ENCODE measurements at regions not wholly inside any gene's neighbourhood (a gene's known extent, or its start where the extent isn't known, plus 50 kb on each side); places are given as distances from the start of the nearest gene placed in this dataset.

GRCh38 chr7:145289384-145289783, 453.5 kb upstream of the TPK1 start:
- TF ChIP-seq EZH2phosphoT487 (IDR thresholded peaks at IDR 0.05; ENCODE audit: low read depth, severe bottlenecking, unreplicated experiment) = no peak
- TF ChIP-seq CTCF (IDR thresholded peaks at IDR 0.05; ENCODE audit: poor library complexity) = no peak
- TF ChIP-seq EZH2 (IDR thresholded peaks at IDR 0.05; ENCODE audit: borderline replicate concordance) = no peak
- Histone ChIP-seq H2AFZ (no peak overlapping the region), H3K9me3 (ENCODE audit: low read depth) (no peaks in the 10 kb centered on the region), H4K20me1 (ENCODE audit: insufficient read depth, poor library complexity, severe bottlenecking) (no peaks in the 10 kb centered on the region), H3K27ac (no peak overlapping the region), H3K4me2 (no peak overlapping the region), H3K9me2 (replicated peaks; ENCODE audit: insufficient read depth) (no peaks in the 10 kb centered on the region), H3K79me2 (no peaks in the 10 kb centered on the region), H3K27me3 (no peaks in the 10 kb centered on the region), H3K36me3 (replicated peaks; ENCODE audit: insufficient read depth, low read depth) (no peaks in the 10 kb centered on the region), H3K4me1 (ENCODE audit: insufficient read depth) (no peaks in the 10 kb centered on the region), H3K4me3 (no peak overlapping the region)
- DNase-seq (ENCODE audit: low spot score) = no peak
- WGBS (ENCODE audit: low lambda C conversion rate, missing lambda C conversion rate) = 87% methylated on average over 6 of the region's 6 CpGs

DNA sequence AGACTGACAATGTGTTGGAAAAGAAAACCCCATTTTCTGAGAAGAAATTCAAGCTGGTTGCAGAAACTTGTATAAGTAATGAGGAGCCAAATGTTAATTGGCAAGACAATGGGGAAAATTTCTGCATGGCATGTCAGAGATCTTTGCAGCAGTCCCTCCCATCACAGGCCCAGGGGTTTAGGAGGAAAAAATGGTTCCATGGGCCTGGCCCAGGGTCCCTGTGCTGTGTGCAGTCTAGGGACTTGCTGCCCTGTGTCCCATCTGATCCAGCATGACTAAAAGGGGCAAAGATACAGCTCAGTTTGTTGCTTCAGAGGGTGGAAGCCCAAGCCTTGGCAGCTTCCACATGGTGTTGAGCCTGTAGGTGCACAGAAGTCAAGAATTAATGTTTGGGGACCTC, 440.3 kb upstream of the TPK1 start:
- no peaks in the 10 kb centered on the region for H3K4me1 ChIP-seq (ENCODE audit: insufficient read depth)
- no peaks in the 10 kb centered on the region for H4K20me1 ChIP-seq (ENCODE audit: insufficient read depth, poor library complexity, severe bottlenecking)
- no peaks in the 10 kb centered on the region for H3K79me2 ChIP-seq
- H3K27ac ChIP-seq = no peak overlapping the region
- TF ChIP-seq CTCF (IDR thresholded peaks at IDR 0.05; ENCODE audit: poor library complexity) (no peak), EZH2 (IDR thresholded peaks at IDR 0.05; ENCODE audit: borderline replicate concordance) (no peak), EZH2phosphoT487 (IDR thresholded peaks at IDR 0.05; ENCODE audit: low read depth, severe bottlenecking, unreplicated experiment) (no peak)
- no peaks in the 10 kb centered on the region for H3K36me3 ChIP-seq (replicated peaks; ENCODE audit: insufficient read depth, low read depth)
- no peak for DNase-seq (ENCODE audit: low spot score)
- no peak overlapping the region for H3K4me2 ChIP-seq
- no peaks in the 10 kb centered on the region for H3K9me3 ChIP-seq (ENCODE audit: low read depth)
- no peaks in the 10 kb centered on the region for H3K9me2 ChIP-seq (replicated peaks; ENCODE audit: insufficient read depth)
- H3K4me3 ChIP-seq = no peak overlapping the region
- H2AFZ ChIP-seq = no peak overlapping the region
- H3K27me3 ChIP-seq = no peaks in the 10 kb centered on the region

- no peak overlapping the region for H3K27ac ChIP-seq
- H3K79me2 ChIP-seq = no peaks in the 10 kb centered on the region
- no peak for TF ChIP-seq EZH2 (IDR thresholded peaks at IDR 0.05; ENCODE audit: borderline replicate concordance)
- no peak for TF ChIP-seq EZH2phosphoT487 (IDR thresholded peaks at IDR 0.05; ENCODE audit: low read depth, severe bottlenecking, unreplicated experiment)
- TF ChIP-seq CTCF (IDR thresholded peaks at IDR 0.05; ENCODE audit: poor library complexity) = no peak
- H3K36me3 ChIP-seq (replicated peaks; ENCODE audit: insufficient read depth, low read depth) = no peaks in the 10 kb centered on the region
- H2AFZ ChIP-seq = no peak overlapping the region
- H3K4me3 ChIP-seq = no peak overlapping the region
- no peaks in the 10 kb centered on the region for H4K20me1 ChIP-seq (ENCODE audit: insufficient read depth, poor library complexity, severe bottlenecking)
- WGBS (ENCODE audit: low lambda C conversion rate, missing lambda C conversion rate) = 86% methylated on average over 23 of the region's 28 CpGs
- no peak for DNase-seq (ENCODE audit: low spot score)
- no peaks in the 10 kb centered on the region for H3K9me2 ChIP-seq (replicated peaks; ENCODE audit: insufficient read depth)
- no peak overlapping the region for H3K4me2 ChIP-seq
- no peaks in the 10 kb centered on the region for H3K4me1 ChIP-seq (ENCODE audit: insufficient read depth)
- no peaks in the 10 kb centered on the region for H3K27me3 ChIP-seq
- no peaks in the 10 kb centered on the region for H3K9me3 ChIP-seq (ENCODE audit: low read depth)
These were observed 433.7 kb upstream of the TPK1 start for GRCh38 chr7:145269418-145270161.
